Prostate gland (tissue), 2 donors: ENCODE measurements at regions not wholly inside any gene's neighbourhood (a gene's known extent, or its start where the extent isn't known, plus 50 kb on each side); places are given as distances from the start of the nearest gene placed in this dataset.

Experiments used
- DNase-seq: peaks from one replicate; pipeline ENCODE4 v3.0.0-alpha.2; 2019; ENCODE audit warnings: low spot score
- H3K27ac ChIP-seq, 2 donors: fragments of 200-600 bp; sonication (generic); 2 replicates each; pipeline ENCODE4 v1.5.1; 2017 to 2019
- H3K27me3 ChIP-seq: fragments of 200-600 bp; sonication (generic); replicated peaks from 2 replicates; pipeline ENCODE4 v1.5.1; 2019; ENCODE audit not compliant: insufficient read depth
- H3K36me3 ChIP-seq, 2 donors: fragments of 200-600 bp; sonication (generic); 1 replicate in 1 of 2; 2 replicates in 1 of 2; pipeline versions ENCODE4 v1.5.1 to v1.8.1; 2017 to 2019
- H3K4me1 ChIP-seq: fragments of 200-600 bp; sonication (generic); replicated peaks from 2 replicates; pipeline ENCODE4 v1.5.1; 2019
- H3K4me3 ChIP-seq, 2 donors: fragments of 200-600 bp; sonication (generic); 2 replicates each; pipeline ENCODE4 v1.5.1; 2017 to 2019
- H3K9me3 ChIP-seq: fragments of 200-600 bp; sonication (generic); 2 replicates; pipeline ENCODE4 v1.5.1; 2017
- CTCF ChIP-seq, 4 experiments: fragments of 200-600 bp in 2 of 4; fragments of 450-650 bp in 2 of 4; sonication (generic) in 2 of 4; IDR thresholded peaks; 1 replicate in 3 of 4; 2 replicates in 1 of 4; pipeline ENCODE4 v1.5.1; 2016 to 2019; ENCODE audit warnings: antibody characterized with exemption in 4 of 4, mild to moderate bottlenecking in 2 of 4, moderate library complexity in 2 of 4
- POLR2A ChIP-seq: fragments of 450-650 bp; IDR thresholded peaks from one replicate; pipeline ENCODE4 v1.6.1; 2016; ENCODE audit warnings: antibody characterized with exemption, mild to moderate bottlenecking
- POLR2AphosphoS5 ChIP-seq: sonication (generic); formaldehyde crosslinking; IDR thresholded peaks from one replicate; pipeline ENCODE4 v1.6.1; 2017; ENCODE audit warnings: antibody characterized with exemption
- WGBS: methylation state at CpG from one replicate; pipeline ENCODE4 v1.1.5; 2018; 5-methylcytosine and 5-hydroxymethylcytosine counted together
- intact Hi-C: fragments of 100-400 bp; cut with DNase I; formaldehyde crosslinking; loops from one replicate; pipeline ENCODE4 v1.14.2; 2022

GRCh38 chr17:63181856-63182255 is 215.8 kb downstream of the TANC2 start:
- Histone ChIP-seq H3K27me3 (no peaks in the 10 kb centered on the region), H3K4me1 (no peaks in the 10 kb centered on the region), H3K27ac (no peak overlapping the region), H3K4me3 (no peak overlapping the region), H3K9me3 (no peaks in the 10 kb centered on the region), H3K36me3 (no peaks in the 10 kb centered on the region)
- WGBS = 90% methylated on average over 6 of the region's 6 CpGs
- intact Hi-C loops = no loop called here
- no peak for TF ChIP-seq CTCF (IDR thresholded peaks at IDR 0.05)
- no peak for TF ChIP-seq POLR2A
- DNase-seq = no peak

- no peak for DNase-seq
- no peak for TF ChIP-seq POLR2A
- TF ChIP-seq POLR2AphosphoS5 = no peak
- no peak for TF ChIP-seq CTCF (IDR thresholded peaks at IDR 0.05)
- no peaks in the 10 kb centered on the region for H3K9me3 ChIP-seq
- H3K4me3 ChIP-seq = no peak overlapping the region
- H3K27ac ChIP-seq = no peak overlapping the region
- H3K4me1 ChIP-seq = no peaks in the 10 kb centered on the region
- H3K36me3 ChIP-seq = no peaks in the 10 kb centered on the region
- intact Hi-C loops = no loop called here
- no peaks in the 10 kb centered on the region for H3K27me3 ChIP-seq
Observed at GRCh38 chr17:63185420-63185819, 219.4 kb downstream of the TANC2 start.

GRCh38 chr17:63189082-63189481 is 223.0 kb downstream of the TANC2 start:
- Histone ChIP-seq H3K27me3 (no peaks in the 10 kb centered on the region), H3K9me3 (no peaks in the 10 kb centered on the region), H3K4me3 (no peak overlapping the region), H3K27ac (no peak overlapping the region), H3K4me1 (no peaks in the 10 kb centered on the region), H3K36me3 (no peaks in the 10 kb centered on the region)
- no peak for TF ChIP-seq POLR2AphosphoS5
- no peak for TF ChIP-seq POLR2A
- TF ChIP-seq CTCF (IDR thresholded peaks at IDR 0.05) = no peak
- intact Hi-C loops = no loop called here
- DNase-seq = no peak

- no peak for TF ChIP-seq POLR2A
- TF ChIP-seq CTCF (IDR thresholded peaks at IDR 0.05) = no peak
- no peak for TF ChIP-seq POLR2AphosphoS5
- Histone ChIP-seq H3K36me3 (no peaks in the 10 kb centered on the region), H3K9me3 (no peaks in the 10 kb centered on the region), H3K4me3 (no peak overlapping the region), H3K27ac (no peak overlapping the region), H3K27me3 (no peaks in the 10 kb centered on the region), H3K4me1 (no peaks in the 10 kb centered on the region)
- 79% methylated on average over 3 of the region's 3 CpGs for WGBS
- intact Hi-C loops = no loop called here
- DNase-seq = no peak
Observed at GRCh38 chr17:63189930-63190329, 223.9 kb downstream of the TANC2 start.

- TF ChIP-seq CTCF (IDR thresholded peaks at IDR 0.05) = no peak
- WGBS = 90% methylated on average over 3 of the region's 3 CpGs
- Histone ChIP-seq H3K9me3 (no peaks in the 10 kb centered on the region), H3K36me3 (no peaks in the 10 kb centered on the region), H3K27me3 (no peaks in the 10 kb centered on the region), H3K4me1 (no peaks in the 10 kb centered on the region), H3K27ac (no peak overlapping the region), H3K4me3 (no peak overlapping the region)
- no peak for DNase-seq
- intact Hi-C loops = no loop called here
Observed at GRCh38 chr17:63190821-63191370, 224.9 kb downstream of the TANC2 start.
